Epithelial cell of esophagus (primary cell): ENCODE measurements at regions not wholly inside any gene's neighbourhood (a gene's known extent, or its start where the extent isn't known, plus 50 kb on each side); places are given as distances from the start of the nearest gene placed in this dataset.
"Not testable (repeated sequence)": the region's sequence is repeated elsewhere in the genome, so short reads cannot be mapped to it uniquely, and the experiment has no call there.

Experiments
- DNase-seq: peaks from one replicate; pipeline ENCODE4 v3.0.0; 2010; ENCODE audit warnings: low read depth
- H3K4me3 ChIP-seq: 2 replicates; pipeline ENCODE4 v1.5.1; 2011; ENCODE audit warnings: mild to moderate bottlenecking, low read length, control low read depth
- CTCF ChIP-seq: IDR thresholded peaks from 2 replicates; pipeline ENCODE4 v1.5.1; 2011; ENCODE audit warnings: low read depth, mild to moderate bottlenecking, low read length, control low read depth, inconsistent platforms; ENCODE audit not compliant: insufficient read depth; ENCODE audit errors: missing control alignments

- H3K4me3 ChIP-seq = not testable (repeated sequence)
- peak; percentile 34 for DNase-seq
- peak; percentile 22 for TF ChIP-seq CTCF
Observed at GRCh38 chr18:8920856-8921787, 181.4 kb upstream of the NDUFV2 start.

- no peak overlapping the region for H3K4me3 ChIP-seq
- no peak for DNase-seq
- TF ChIP-seq CTCF = no peak
Observed at GRCh38 chr18:8926464-8926863, 176.0 kb upstream of the NDUFV2 start.

- H3K4me3 ChIP-seq = no peak overlapping the region
- no peak for TF ChIP-seq CTCF
- no peak for DNase-seq
Observed at GRCh38 chr18:8928044-8928443, 174.5 kb upstream of the NDUFV2 start.

GRCh38 chr18:8928847-8929780, 173.4 kb upstream of the NDUFV2 start:
- DNase-seq = no peak
- no peak overlapping the region for H3K4me3 ChIP-seq
- no peak for TF ChIP-seq CTCF

- TF ChIP-seq CTCF = no peak
- no peak for DNase-seq
- no peak overlapping the region for H3K4me3 ChIP-seq
Observed at GRCh38 chr18:8930990-8931616, 171.4 kb upstream of the NDUFV2 start.

GRCh38 chr18:8932866-8933265, 169.6 kb upstream of the NDUFV2 start:
- no peak for TF ChIP-seq CTCF
- DNase-seq = peak; percentile 70
- no peak overlapping the region for H3K4me3 ChIP-seq
